PFSK-1 (cell line): ENCODE measurements at regions not wholly inside any gene's neighbourhood (a gene's known extent, or its start where the extent isn't known, plus 50 kb on each side); places are given as distances from the start of the nearest gene placed in this dataset.

ENCODE experiments used
- FOXP2 ChIP-seq: optimal IDR thresholded peaks from 2 replicates; pipeline ENCODE3; 2011; ENCODE audit warnings: borderline replicate concordance, control low read depth, inconsistent platforms; ENCODE audit not compliant: insufficient read depth; ENCODE audit errors: extremely low read length, extremely low read depth
- POLR2AphosphoS5 ChIP-seq: IDR thresholded peaks from 2 replicates; pipeline ENCODE4 v1.6.1; 2012; ENCODE audit warnings: low read depth, mild to moderate bottlenecking, control low read depth, low read length, moderate library complexity
- SIN3A ChIP-seq: IDR thresholded peaks from 2 replicates; pipeline ENCODE4 v1.6.1; 2012; ENCODE audit warnings: mild to moderate bottlenecking, low read length, moderate library complexity, borderline replicate concordance; ENCODE audit not compliant: insufficient read depth
- TAF1 ChIP-seq: IDR thresholded peaks from 2 replicates; pipeline ENCODE4 v1.6.1; 2012; ENCODE audit warnings: low read length, control low read depth, borderline replicate concordance; ENCODE audit not compliant: insufficient read depth
- TF ChIP-seq, protein P1 (sequence below), 2 experiments: IDR thresholded peaks; 2 replicates each; pipeline versions ENCODE4 v1.6.1 to v1.8.0; 2011 to 2012; ENCODE audit warnings: low read depth in 2 of 2, low read length in 2 of 2, control low read depth in 1 of 2, inconsistent platforms in 1 of 2, mild to moderate bottlenecking in 1 of 2, moderate library complexity in 1 of 2; ENCODE audit not compliant: insufficient read depth in 1 of 2

DNA sequence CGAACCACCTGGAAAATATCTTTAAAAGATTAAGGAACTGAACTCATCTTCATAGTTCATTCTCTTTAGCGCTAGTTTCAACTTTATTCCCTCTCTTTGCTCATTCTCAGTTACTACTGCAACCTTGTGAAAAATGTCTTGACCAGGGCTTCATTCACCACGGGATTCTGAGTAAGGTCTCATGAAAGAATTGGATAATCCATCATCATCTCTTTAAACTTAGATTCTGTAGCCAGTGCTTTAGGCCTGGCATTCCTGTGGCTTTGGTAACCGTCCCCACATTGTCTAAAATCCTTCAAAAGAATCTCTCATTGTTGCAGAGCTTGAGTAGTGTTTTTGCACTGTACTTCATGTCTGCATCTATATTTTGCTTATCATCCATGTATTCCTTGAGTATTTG lies 229.5 kb downstream of the ETAA1 start:
- TF ChIP-seq SIN3A (no peak), TAF1 (no peak)
- TF ChIP-seq, protein P1, sequence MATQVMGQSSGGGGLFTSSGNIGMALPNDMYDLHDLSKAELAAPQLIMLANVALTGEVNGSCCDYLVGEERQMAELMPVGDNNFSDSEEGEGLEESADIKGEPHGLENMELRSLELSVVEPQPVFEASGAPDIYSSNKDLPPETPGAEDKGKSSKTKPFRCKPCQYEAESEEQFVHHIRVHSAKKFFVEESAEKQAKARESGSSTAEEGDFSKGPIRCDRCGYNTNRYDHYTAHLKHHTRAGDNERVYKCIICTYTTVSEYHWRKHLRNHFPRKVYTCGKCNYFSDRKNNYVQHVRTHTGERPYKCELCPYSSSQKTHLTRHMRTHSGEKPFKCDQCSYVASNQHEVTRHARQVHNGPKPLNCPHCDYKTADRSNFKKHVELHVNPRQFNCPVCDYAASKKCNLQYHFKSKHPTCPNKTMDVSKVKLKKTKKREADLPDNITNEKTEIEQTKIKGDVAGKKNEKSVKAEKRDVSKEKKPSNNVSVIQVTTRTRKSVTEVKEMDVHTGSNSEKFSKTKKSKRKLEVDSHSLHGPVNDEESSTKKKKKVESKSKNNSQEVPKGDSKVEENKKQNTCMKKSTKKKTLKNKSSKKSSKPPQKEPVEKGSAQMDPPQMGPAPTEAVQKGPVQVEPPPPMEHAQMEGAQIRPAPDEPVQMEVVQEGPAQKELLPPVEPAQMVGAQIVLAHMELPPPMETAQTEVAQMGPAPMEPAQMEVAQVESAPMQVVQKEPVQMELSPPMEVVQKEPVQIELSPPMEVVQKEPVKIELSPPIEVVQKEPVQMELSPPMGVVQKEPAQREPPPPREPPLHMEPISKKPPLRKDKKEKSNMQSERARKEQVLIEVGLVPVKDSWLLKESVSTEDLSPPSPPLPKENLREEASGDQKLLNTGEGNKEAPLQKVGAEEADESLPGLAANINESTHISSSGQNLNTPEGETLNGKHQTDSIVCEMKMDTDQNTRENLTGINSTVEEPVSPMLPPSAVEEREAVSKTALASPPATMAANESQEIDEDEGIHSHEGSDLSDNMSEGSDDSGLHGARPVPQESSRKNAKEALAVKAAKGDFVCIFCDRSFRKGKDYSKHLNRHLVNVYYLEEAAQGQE (IDR thresholded peaks at IDR 0.05; ENCODE audit: insufficient read depth in 1 of 2, low read depth in 2 of 2, low read length in 2 of 2) = no peak

DNA sequence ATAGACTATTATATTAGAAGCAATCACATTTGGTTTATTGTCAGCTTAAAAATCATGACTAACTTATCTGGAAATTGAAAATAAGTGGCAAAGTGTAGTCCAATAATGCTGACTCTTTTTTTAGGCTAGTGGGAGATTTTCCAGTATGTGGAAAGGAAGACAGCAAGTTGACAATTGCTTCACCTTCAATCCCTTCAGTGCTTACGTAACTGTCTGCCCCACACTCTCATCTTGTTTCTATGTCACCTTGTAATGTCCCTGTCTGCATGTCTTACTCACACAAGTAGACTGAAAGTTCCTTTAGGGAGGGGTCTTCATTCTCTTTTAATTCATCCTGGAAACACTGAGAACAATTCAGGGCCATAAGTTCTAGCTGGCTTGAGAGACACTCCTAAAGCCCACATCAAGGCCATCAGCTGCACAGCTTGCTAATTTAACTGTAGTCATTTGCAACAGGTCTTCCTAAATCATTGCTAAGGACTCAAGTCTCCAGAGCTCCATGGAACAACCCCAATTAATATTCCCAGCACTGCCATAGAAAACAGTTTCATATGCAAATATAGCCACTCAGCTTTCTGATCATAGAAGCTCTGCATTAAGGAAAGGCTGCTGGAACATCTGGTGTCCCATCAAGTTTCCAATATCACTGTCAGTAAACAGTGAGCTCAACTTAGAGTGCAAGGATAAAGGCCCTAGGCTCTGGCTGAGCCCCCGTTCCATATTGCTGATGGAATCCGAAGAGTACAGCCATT lies 230.5 kb downstream of the ETAA1 start:
- TF ChIP-seq POLR2AphosphoS5 (no peak), SIN3A (no peak), TAF1 (no peak), FOXP2 (no peak)
- TF ChIP-seq, protein P1 (IDR thresholded peaks at IDR 0.05; ENCODE audit: insufficient read depth in 1 of 2, low read depth in 2 of 2, low read length in 2 of 2) = no peak

DNA sequence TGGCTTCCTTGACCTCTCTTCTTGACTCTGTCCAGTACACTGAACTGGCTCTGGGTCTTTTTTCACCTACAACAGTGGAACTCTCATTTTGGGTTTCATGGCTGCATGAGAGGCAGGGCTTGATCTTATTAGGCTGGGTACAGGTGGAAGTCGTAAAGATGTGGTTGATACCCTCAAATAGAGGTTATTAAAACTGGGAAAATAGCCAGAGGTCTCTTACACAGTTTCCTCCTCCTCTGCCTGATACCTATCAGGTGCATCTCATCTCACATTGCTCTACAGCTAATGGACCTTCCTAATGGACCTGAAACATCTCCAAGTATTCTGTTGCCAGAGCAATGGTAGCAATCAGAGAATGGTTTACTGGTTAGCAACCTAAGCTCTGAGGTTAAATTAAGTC lies 231.8 kb downstream of the ETAA1 start:
- TF ChIP-seq FOXP2 = no peak
- TF ChIP-seq TAF1 = no peak
- no peak for TF ChIP-seq SIN3A

DNA sequence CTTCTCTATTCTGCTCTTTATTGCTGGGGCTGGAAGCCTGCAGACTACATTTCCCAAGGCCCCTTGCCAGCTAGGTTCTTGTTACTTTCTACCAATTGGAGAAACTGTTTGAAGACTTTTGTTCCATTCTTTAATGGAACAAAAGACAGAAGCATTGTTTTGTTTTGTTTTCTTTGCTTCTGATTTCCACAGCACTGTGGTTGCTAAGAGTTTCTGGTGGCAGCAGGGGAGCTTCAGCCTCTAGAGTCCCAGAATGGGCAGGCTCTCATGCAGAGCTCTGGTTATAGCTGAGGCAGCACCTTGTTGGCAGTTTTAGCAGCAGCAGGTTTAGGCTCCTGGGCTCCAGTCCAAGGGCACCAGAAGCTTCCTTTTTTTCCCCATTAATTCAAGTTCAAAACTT lies 234.3 kb downstream of the ETAA1 start:
- TF ChIP-seq, protein P1 (IDR thresholded peaks at IDR 0.05; ENCODE audit: insufficient read depth in 1 of 2, low read depth in 2 of 2, low read length in 2 of 2) = no peak
- no peak for TF ChIP-seq FOXP2
- TF ChIP-seq POLR2AphosphoS5 = no peak
- TF ChIP-seq TAF1 = no peak
- no peak for TF ChIP-seq SIN3A

DNA sequence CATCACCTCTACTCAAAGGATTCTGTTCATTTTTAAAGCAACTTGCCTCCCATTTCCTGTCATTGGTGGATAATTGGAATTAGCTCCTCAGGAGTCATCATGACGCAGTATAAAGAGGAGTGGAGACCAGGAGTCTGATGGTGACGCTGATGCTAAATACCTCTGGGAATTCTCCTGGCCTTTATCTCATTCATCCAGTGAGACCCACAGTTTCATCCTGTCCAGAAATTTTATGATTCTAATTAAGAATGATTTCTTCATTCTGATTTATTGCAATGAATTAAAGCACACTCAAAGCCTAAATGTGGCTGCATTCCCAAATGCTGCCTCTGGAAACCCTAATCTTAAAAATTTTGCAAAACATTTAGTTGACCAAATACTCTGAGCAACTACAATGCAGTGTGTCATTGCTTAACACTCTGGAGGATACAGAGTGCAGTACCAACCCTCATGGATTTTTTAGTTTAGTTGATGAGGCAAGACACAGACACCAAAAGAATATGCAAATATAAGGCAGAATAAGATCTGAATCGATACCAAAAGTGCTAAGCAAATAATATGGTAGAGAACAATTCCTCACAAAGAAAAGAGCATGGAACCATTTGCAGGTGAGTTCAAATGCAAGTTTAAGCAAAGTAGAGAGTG lies 236.2 kb downstream of the ETAA1 start:
- TF ChIP-seq TAF1 (no peak), SIN3A (no peak), FOXP2 (no peak), POLR2AphosphoS5 (no peak)
- TF ChIP-seq, protein P1 (IDR thresholded peaks at IDR 0.05; ENCODE audit: insufficient read depth in 1 of 2, low read depth in 2 of 2, low read length in 2 of 2) = no peak
